NOMO-1 treated with dmso at 0.1 percent for 144 hours (cell line): ENCODE measurements at regions not wholly inside any gene's neighbourhood (a gene's known extent, or its start where the extent isn't known, plus 50 kb on each side); places are given as distances from the start of the nearest gene placed in this dataset.
A peak's percentile ranks its signal among the peaks of the same experiment; 100 is the strongest.

ENCODE experiments used
- DNase-seq: peaks from one replicate; lab custom pipeline; 2025; ENCODE audit not compliant: unreplicated experiment; lab: John Stamatoyannopoulos, UW

DNA sequence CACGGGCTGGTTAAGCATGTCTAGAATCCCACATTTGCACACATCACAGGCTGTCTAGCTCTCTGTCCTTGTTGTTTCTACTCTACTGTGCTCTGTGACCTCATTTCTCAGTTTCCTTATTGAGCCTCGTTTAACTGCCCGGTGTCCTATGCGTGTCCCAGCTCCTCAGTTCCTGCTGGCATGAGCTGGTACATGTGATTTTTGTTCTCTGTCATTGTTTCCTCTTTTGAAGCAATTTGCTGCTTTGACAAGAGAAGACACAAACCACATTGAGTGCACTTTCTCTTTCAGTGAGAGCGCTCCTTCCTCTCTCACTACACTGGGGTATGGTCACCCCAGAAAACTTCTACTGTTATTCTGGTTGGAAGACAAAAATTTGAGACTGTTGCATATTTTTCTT is 563.5 kb downstream of the PDCD6IP start:
- peak; percentile 43 for DNase-seq

GRCh38 chr3:34362910-34363309 is 564.5 kb downstream of the PDCD6IP start:
- DNase-seq: no peak

GRCh38 chr3:34363881-34364280 is 565.5 kb downstream of the PDCD6IP start:
- no peak for DNase-seq

- no peak for DNase-seq
These were observed 565.9 kb downstream of the PDCD6IP start for GRCh38 chr3:34364335-34364734.

- DNase-seq: no peak
These were observed 566.8 kb downstream of the PDCD6IP start for GRCh38 chr3:34365231-34365630.

GRCh38 chr3:34365771-34366170 is 567.3 kb downstream of the PDCD6IP start:
- DNase-seq: no peak

- DNase-seq: no peak
These were observed 569.1 kb downstream of the PDCD6IP start for GRCh38 chr3:34367521-34367920.

- DNase-seq: no peak
These were observed 576.1 kb downstream of the PDCD6IP start for GRCh38 chr3:34374521-34374920.

DNA sequence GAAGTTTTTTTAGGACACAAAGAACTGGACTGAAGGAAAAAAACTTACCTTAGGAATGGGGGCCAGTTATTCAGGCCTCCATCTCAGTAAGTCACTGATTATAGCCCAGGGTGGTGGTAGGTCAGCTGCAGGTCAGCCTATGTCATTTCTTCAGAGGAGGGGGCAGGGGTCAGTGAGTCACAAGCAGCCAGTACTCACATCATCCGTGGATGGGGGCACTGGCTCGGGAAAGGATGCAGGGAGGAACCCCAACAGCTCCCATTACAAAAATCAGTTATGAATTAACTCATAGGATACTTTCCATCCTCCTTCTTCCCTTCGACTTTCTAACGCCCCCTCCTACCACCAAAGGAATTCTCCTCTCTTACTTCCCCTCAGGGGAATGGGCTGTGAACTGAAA is 578.3 kb downstream of the PDCD6IP start:
- no peak for DNase-seq

GRCh38 chr3:34377961-34378360 is 579.5 kb downstream of the PDCD6IP start:
- DNase-seq: no peak

DNA sequence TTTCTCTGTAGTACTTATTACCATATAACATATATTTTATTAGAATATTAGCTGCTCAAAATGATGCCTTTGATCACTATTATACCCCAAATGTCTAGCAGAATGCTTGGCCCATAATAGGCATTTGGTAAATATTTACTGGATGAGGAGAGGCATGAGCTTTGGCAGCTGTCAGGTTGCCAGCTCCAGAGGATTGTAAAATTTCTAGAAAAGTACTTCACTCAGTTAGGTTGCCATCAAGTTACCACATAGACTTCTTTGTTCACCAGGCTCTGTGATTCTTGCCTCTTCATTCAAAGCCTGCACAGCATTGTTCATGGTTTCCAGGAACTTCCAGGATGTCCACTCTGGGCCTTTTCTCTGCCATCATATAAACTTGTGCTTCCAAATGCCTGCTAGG is 582.8 kb downstream of the PDCD6IP start:
- no peak for DNase-seq

- no peak for DNase-seq
These were observed 584.4 kb downstream of the PDCD6IP start for GRCh38 chr3:34382859-34383258.

DNA sequence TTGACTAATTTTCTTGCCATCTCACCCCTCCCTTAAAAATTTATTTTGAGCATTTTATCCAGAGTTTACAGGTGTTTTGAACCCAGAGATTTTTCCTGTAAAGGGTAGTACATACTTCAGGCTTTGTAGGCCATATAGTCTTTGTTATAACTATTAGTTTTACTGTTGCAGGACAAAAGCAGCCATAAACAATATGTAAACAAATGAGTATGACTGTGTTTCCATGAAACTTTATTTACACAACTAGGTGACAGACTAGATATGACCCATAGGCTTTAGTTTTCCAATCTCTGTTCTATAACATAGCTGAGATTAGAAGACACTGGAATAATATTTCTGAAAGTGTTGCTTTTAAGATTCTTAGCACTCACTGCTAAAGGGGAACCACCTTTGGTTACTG is 587.9 kb downstream of the PDCD6IP start:
- no peak for DNase-seq

DNA sequence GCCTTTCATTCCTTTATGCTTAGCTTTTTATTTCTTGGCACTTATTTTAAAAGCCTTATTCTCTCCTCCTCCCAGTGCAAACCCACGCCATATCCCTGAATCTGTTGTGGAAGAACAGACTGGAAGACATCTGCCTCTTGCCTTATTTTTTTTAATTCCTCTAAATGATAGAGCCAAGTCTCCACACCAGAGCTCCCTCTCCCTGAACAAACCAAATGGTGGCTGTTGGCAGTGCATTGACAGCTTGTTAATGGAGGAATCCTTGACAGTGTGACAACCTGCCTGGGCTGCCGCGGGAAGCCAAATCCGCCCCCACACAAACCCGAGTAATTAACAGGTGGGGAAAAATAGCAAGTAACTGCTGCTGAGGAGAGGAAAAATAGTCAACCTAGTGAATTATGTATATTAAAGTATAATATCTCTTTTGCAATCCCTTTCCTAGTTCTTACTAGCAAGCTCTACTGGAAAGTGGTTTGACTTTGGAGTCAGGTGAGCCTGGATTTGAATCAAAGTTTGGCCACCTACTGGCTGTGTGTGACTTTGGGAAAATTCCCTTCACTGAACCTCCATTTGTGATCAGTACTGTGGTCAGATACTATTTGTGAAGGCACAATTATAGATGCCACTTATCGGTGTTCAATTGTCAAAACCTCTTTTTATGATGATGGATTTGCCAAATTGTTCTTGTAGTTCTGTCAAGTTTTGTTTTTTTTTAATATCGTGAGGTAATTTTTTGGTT is 589.6 kb downstream of the PDCD6IP start:
- DNase-seq: no peak

DNA sequence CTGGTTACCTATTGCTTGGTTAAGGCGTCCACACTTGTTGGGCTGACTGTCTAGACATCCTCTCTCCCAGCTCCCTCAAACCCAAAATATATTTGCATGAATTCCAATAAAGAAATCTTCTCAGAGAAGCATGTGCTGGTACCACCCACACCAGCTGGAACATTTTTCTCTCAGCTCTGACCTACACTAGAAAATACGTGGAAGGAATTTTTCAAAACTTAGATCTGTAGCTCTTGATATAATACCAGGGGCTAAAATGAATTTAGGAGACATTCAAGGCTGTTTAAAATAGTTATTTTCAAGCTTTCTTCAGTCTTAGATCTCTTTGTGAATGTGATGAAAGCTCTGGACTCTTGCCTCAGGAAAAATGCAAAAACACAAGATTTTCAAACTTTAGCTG is 590.4 kb downstream of the PDCD6IP start:
- no peak for DNase-seq

DNA sequence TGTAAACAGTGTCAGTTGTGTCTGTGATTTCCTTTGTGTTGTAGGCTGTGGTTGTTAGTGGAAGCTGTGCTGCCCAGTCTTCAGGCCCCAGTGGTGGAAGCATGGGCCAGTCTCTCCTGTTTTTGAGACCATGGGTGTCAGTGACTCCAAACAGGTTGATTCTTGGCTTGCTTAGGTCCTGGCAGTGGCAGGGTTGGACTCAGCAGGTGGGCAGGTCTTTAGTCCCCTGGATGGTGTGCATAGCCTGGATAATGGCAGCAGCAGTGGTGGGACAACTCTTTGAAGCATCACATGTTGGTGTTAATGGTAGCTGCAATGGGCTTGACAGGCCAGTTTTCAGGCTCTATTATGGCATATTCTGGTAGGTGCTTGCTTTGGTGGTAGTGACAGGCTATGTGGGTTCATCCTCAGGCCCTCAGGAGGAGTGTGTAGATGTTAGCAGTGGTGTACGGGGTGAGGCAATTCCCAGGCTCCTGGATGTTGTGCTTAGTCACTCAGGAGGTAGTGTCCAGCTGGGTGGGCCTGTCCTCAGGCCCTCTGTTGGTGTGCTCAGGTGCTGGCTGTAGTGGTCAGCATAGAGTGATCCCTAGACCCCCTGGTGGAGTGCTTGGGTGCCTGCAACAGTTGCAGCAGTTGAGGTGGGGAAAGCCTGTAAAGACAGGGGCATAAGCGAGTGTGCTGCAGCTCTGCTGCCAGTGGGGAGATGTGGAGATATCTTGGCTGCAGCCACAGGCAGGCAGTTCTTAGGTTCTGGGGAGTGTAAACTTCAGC is 596.7 kb downstream of the PDCD6IP start:
- no peak for DNase-seq

GRCh38 chr3:34396288-34396687 is 597.9 kb downstream of the PDCD6IP start:
- no peak for DNase-seq

GRCh38 chr3:34396956-34397355 is 598.5 kb downstream of the PDCD6IP start:
- DNase-seq: no peak

DNA sequence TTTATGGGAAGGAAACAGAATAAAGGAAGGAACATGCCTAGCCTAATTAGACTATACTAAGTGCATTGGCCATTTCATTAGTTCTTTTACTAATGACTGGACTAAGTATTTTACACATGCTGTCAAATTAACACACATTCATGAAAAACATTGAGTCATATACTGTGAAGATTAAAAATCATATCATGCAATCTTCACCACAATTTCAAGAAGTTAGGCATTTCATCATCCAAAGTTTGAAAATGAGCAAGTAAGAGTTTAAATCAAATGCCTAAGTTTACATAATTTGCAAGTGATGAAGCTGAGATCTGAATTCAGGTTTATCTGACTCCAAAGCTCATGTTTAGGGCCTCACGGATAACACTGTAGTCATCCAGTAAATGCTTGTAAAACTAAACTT is 601.0 kb downstream of the PDCD6IP start:
- no peak for DNase-seq

GRCh38 chr3:34405159-34405558 is 606.7 kb downstream of the PDCD6IP start:
- DNase-seq: no peak

DNA sequence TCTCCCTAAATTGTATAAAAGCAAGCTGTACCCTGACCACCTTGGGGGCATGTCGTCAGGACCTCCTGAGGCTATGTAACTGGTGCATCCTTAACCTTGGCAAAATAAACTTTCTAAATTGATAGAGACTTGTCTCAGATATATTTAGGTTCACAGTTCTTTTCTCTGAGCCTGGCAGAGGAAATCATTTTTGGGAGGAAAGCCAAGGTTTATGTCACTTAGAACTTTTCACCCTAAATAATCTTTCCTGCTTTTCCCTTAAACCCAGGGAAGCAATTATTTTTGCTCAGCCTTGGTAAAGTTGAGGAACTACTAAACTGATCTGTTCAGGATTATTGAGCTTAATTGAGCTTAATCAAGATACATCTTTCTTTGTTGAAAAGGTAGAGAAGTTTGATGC is 608.9 kb downstream of the PDCD6IP start:
- DNase-seq: no peak

- DNase-seq: no peak
These were observed 609.7 kb downstream of the PDCD6IP start for GRCh38 chr3:34408088-34408487.

- no peak for DNase-seq
These were observed 613.2 kb downstream of the PDCD6IP start for GRCh38 chr3:34411596-34411995.
